Endodermal cell (in vitro differentiated cells): ENCODE measurements at regions not wholly inside any gene's neighbourhood (a gene's known extent, or its start where the extent isn't known, plus 50 kb on each side); places are given as distances from the start of the nearest gene placed in this dataset.

Source experiments
- DNase-seq: peaks from one replicate; pipeline ENCODE4 v3.0.0-alpha.2; 2017
- H3K27ac ChIP-seq: 2 replicates; pipeline ENCODE4 v1.5.1; 2013; ENCODE audit warnings: mild to moderate bottlenecking, low read depth, low read length, moderate library complexity
- H3K27me3 ChIP-seq: 2 replicates; pipeline ENCODE4 v1.6.1; 2013; ENCODE audit warnings: mild to moderate bottlenecking, low read length, moderate library complexity; ENCODE audit not compliant: insufficient read depth, control insufficient read depth, poor library complexity, severe bottlenecking
- H3K36me3 ChIP-seq: 2 replicates; pipeline ENCODE4 v1.7.0; 2013; ENCODE audit warnings: mild to moderate bottlenecking, low read length, moderate library complexity; ENCODE audit not compliant: control insufficient read depth, insufficient read depth
- H3K4me1 ChIP-seq: one replicate; pipeline ENCODE4 v1.7.0; 2013; ENCODE audit warnings: low read length; ENCODE audit not compliant: control insufficient read depth, insufficient read depth
- H3K4me3 ChIP-seq: 2 replicates; pipeline ENCODE4 v1.5.1; 2013; ENCODE audit warnings: mild to moderate bottlenecking, low read length, moderate library complexity
- H3K9ac ChIP-seq: 2 replicates; pipeline ENCODE4 v1.6.1; 2013; ENCODE audit warnings: mild to moderate bottlenecking, low read length, moderate library complexity; ENCODE audit not compliant: poor library complexity, severe bottlenecking; ENCODE audit errors: extremely low read depth
- H3K9me3 ChIP-seq: 2 replicates; pipeline ENCODE4 v1.6.1; 2013; ENCODE audit warnings: mild to moderate bottlenecking, low read length, moderate library complexity; ENCODE audit not compliant: control insufficient read depth
- H3K27ac Mint-ChIP-seq: 2 replicates; pipeline ENCODE4 v1.8.0; 2020; ENCODE audit warnings: mixed read lengths
- H3K27me3 Mint-ChIP-seq: 2 replicates; pipeline ENCODE4 v1.8.0; 2021; ENCODE audit warnings: mild to moderate bottlenecking, mixed read lengths; ENCODE audit not compliant: insufficient read depth
- H3K36me3 Mint-ChIP-seq: 2 replicates; pipeline ENCODE4 v1.8.0; 2020; ENCODE audit warnings: low read depth, mixed read lengths
- H3K4me1 Mint-ChIP-seq: 2 replicates; pipeline ENCODE4 v1.8.0; 2020; ENCODE audit warnings: mixed read lengths
- H3K4me3 Mint-ChIP-seq: 2 replicates; pipeline ENCODE4 v1.8.0; 2020; ENCODE audit warnings: mild to moderate bottlenecking, moderate library complexity, mixed read lengths
- H3K9me3 Mint-ChIP-seq: 2 replicates; pipeline ENCODE4 v1.8.0; 2020; ENCODE audit warnings: mild to moderate bottlenecking, mixed read lengths
- CTCF ChIP-seq: fragments of 200-600 bp; sonication (generic); conservative IDR thresholded peaks from 2 replicates; pipeline ENCODE4 v1.5.0; 2021; ENCODE audit warnings: antibody characterized with exemption, mild to moderate bottlenecking
- WGBS, 2 experiments: methylation state at CpG; one replicate each; pipeline versions ENCODE4 v1.1.5 to v1.1.7; 2013; ENCODE audit warnings: missing lambda C conversion rate in 2 of 2, mixed read lengths in 1 of 2; ENCODE audit not compliant: insufficient coverage in 1 of 2, insufficient read length in 1 of 2; 5-methylcytosine and 5-hydroxymethylcytosine counted together

GRCh38 chr5:171688696-171689495 lies 96.7 kb upstream of the SMIM23 start:
- WGBS, 2 experiments = 91 to 93% methylated on average over 5 to 11 of the region's 11 CpGs
- no peak overlapping the region for H3K4me3 Mint-ChIP-seq
- H3K36me3 Mint-ChIP-seq = no peaks in the 10 kb centered on the region

GRCh38 chr5:171689853-171690417 lies 95.7 kb upstream of the SMIM23 start:
- H3K4me3 ChIP-seq = no peak overlapping the region
- H3K27me3 ChIP-seq = no peaks in the 10 kb centered on the region
- Mint-ChIP-seq H3K9me3 (no peaks in the 10 kb centered on the region), H3K4me3 (no peak overlapping the region), H3K4me1 (peaks cover 3% of the 10 kb centered on the region), H3K27ac (no peak overlapping the region), H3K36me3 (no peaks in the 10 kb centered on the region), H3K27me3 (peaks cover 6% of the 10 kb centered on the region)
- TF ChIP-seq CTCF = no peak
- H3K36me3 ChIP-seq = no peaks in the 10 kb centered on the region
- H3K4me1 ChIP-seq = no peaks in the 10 kb centered on the region
- DNase-seq = no peak
- no peak overlapping the region for H3K27ac ChIP-seq
- no peaks in the 10 kb centered on the region for H3K9me3 ChIP-seq
- H3K9ac ChIP-seq = no peak overlapping the region

More at GRCh38 chr5:171688696-171689495, 96.7 kb upstream of the SMIM23 start:
- Mint-ChIP-seq H3K27ac (no peak overlapping the region), H3K9me3 (no peaks in the 10 kb centered on the region), H3K4me1 (peaks cover 3% of the 10 kb centered on the region), H3K27me3 (peaks cover 4% of the 10 kb centered on the region)
- Histone ChIP-seq H3K36me3 (no peaks in the 10 kb centered on the region), H3K27ac (no peak overlapping the region), H3K9ac (no peak overlapping the region), H3K4me1 (no peaks in the 10 kb centered on the region), H3K9me3 (no peaks in the 10 kb centered on the region), H3K4me3 (no peak overlapping the region), H3K27me3 (no peaks in the 10 kb centered on the region)
- TF ChIP-seq CTCF = no peak
- DNase-seq = no peak

- H3K27ac Mint-ChIP-seq = no peak overlapping the region
- no peak for TF ChIP-seq CTCF
- H3K4me1 Mint-ChIP-seq = peaks cover 3% of the 10 kb centered on the region
- Histone ChIP-seq H3K27ac (no peak overlapping the region), H3K4me1 (no peaks in the 10 kb centered on the region), H3K9ac (no peak overlapping the region), H3K36me3 (no peaks in the 10 kb centered on the region), H3K9me3 (no peaks in the 10 kb centered on the region), H3K27me3 (no peaks in the 10 kb centered on the region), H3K4me3 (no peak overlapping the region)
- no peaks in the 10 kb centered on the region for H3K36me3 Mint-ChIP-seq
- 90 to 100% methylated on average over 3 of the region's 3 CpGs for WGBS, 2 experiments
- H3K9me3 Mint-ChIP-seq = no peaks in the 10 kb centered on the region
- DNase-seq = no peak
- H3K27me3 Mint-ChIP-seq = peaks cover 2% of the 10 kb centered on the region
- no peak overlapping the region for H3K4me3 Mint-ChIP-seq
These were observed 93.5 kb upstream of the SMIM23 start for GRCh38 chr5:171692107-171692506.
